ENCODE measurements at regions not wholly inside any gene's neighbourhood (a gene's known extent, or its start where the extent isn't known, plus 50 kb on each side); places are given as distances from the start of the nearest gene placed in this dataset.

DNA sequence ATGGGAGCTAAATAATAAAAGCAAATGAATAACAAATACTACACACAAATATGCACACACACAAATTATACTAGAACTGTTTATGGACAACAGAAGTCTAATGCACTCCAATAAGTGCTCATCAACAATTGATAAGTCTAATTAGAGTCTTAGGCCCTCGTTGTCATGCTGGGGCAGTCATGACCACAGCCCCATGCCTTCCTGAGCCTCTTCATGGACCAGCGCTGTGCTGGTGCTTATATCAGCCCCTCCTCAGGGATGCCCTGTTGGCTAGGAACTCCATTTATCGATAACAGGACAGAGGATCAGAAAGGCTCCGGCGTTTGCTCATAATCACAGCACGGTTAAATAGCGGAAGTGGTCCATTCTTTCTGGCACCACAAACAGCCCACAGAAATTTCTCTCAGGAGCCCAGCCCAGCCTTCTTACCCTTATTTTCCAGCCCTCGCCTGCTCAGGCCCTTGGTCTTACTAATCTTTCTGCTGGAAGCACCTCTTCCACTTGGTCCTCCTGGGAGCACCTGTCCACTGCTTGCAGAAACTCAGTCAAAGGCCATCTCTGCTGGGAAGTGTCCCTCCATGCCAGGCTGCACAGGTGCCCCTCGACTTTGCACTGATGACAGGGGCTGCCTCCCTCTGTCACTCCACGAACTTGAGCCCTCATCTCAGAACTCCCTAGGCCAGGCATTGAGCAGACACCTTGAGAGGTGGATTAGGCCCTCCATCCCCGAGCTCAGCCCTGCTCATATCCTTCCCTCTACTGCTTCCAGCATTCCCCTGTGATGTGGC, 500.2 kb upstream of the HS6ST1 start:
- H3K36me3 Mint-ChIP-seq (ENCODE audit: low read depth), result no peaks in the 10 kb centered on the region
- no peak overlapping the region for H3K27ac Mint-ChIP-seq
- intact Hi-C loops (cut with micrococcal nuclease), result no loop called here
- no peaks in the 10 kb centered on the region for H3K9me3 Mint-ChIP-seq
- no peaks in the 10 kb centered on the region for H3K4me1 Mint-ChIP-seq
- no peaks in the 10 kb centered on the region for H3K27me3 Mint-ChIP-seq
- DNase-seq, result no peak
- no peak overlapping the region for H3K4me3 Mint-ChIP-seq

- intact Hi-C loops (cut with micrococcal nuclease), result no loop called here
- Mint-ChIP-seq H3K27ac (no peak overlapping the region), H3K4me1 (no peaks in the 10 kb centered on the region), H3K36me3 (ENCODE audit: low read depth) (no peaks in the 10 kb centered on the region), H3K27me3 (no peaks in the 10 kb centered on the region), H3K9me3 (peaks cover 5% of the 10 kb centered on the region), H3K4me3 (no peak overlapping the region)
- no peak for DNase-seq
These were observed 501.8 kb upstream of the HS6ST1 start for GRCh38 chr2:128820452-128820851.

DNA sequence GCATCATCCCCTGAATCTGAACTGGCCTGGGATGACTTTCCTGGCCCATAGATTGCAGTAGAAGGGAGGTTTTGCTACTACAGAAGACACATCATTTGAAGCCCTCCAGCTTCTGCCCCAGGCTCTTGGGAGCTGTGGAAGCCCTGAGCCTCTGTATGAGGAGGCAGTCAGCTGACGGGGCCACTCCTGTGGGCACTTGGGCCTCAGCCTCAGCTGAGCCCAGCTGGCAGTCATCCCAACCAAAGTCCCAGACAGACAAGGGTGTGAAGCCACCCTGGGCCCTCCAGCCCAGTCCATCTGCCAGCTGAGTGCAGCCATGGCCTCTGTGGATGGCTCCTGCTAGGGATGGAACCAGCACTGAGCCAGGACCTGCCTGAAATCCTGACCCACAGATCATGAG, 502.3 kb upstream of the HS6ST1 start:
- DNase-seq, result no peak
- Mint-ChIP-seq H3K36me3 (ENCODE audit: low read depth) (no peaks in the 10 kb centered on the region), H3K4me1 (no peaks in the 10 kb centered on the region), H3K4me3 (no peak overlapping the region), H3K27me3 (no peaks in the 10 kb centered on the region), H3K9me3 (peaks cover 5% of the 10 kb centered on the region), H3K27ac (no peak overlapping the region)
- intact Hi-C loops (cut with micrococcal nuclease), result no loop called here

DNA sequence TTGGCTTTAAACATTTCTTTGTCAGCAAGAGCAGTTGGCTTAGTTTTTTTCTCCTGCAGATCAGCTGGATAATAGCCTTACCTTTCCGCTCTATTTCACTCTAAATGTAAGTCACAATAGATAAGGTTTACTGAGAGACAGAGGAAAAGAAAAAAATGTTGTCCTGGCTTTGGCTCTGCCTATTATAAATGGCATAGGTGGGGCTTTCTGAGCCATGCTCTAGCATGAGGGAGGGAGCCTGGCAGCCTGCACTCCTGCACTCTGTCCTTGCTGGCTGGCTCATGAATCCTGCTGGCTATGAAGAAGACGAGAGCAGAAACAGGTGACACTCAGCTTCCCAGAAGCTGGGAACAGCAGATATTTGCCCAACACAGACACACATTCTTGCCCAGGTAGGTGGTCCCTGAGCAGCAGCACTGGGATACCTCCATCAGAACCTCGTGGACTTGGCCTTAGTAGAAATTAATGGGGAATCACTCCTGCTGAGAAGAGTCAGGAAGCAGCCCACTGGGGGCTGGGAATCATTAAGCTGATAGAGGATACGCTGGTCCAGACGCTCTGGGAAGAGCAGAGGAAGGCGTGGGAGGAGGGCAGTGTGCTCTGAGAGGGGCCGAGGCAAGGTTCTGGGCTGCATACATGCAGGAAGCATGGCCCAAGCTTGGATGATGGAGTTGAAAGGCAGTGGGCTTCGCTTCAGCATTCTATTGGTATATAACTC, 514.4 kb upstream of the HS6ST1 start:
- Mint-ChIP-seq H3K27ac (no peak overlapping the region), H3K36me3 (ENCODE audit: low read depth) (no peaks in the 10 kb centered on the region), H3K4me3 (no peak overlapping the region), H3K9me3 (no peaks in the 10 kb centered on the region), H3K27me3 (no peaks in the 10 kb centered on the region), H3K4me1 (no peaks in the 10 kb centered on the region)
- intact Hi-C loops (cut with micrococcal nuclease), result no loop called here
- peak; percentile 2 for DNase-seq

DNA sequence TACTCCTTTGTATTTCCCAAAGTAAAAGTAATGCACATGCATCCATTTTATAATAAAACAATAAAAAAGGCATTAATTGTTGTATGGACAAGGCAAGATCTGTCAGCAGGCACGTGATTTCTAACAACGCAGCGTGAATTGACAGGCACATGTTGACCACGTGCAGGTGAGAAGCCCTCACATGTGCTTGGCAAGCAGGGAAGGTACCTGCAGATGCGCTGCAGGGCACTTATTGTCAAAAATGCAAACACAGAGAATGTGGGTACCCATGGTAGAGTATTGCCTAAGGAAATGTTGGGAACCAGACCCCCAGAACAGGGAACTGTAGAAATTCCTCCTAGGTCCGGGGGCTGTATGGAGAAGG, 515.0 kb upstream of the HS6ST1 start:
- no peaks in the 10 kb centered on the region for H3K4me1 Mint-ChIP-seq
- no peak for DNase-seq
- intact Hi-C loops (cut with micrococcal nuclease), result no loop called here
- H3K27me3 Mint-ChIP-seq, result no peaks in the 10 kb centered on the region
- no peaks in the 10 kb centered on the region for H3K36me3 Mint-ChIP-seq (ENCODE audit: low read depth)
- no peak overlapping the region for H3K4me3 Mint-ChIP-seq
- no peaks in the 10 kb centered on the region for H3K9me3 Mint-ChIP-seq
- H3K27ac Mint-ChIP-seq, result no peak overlapping the region

DNA sequence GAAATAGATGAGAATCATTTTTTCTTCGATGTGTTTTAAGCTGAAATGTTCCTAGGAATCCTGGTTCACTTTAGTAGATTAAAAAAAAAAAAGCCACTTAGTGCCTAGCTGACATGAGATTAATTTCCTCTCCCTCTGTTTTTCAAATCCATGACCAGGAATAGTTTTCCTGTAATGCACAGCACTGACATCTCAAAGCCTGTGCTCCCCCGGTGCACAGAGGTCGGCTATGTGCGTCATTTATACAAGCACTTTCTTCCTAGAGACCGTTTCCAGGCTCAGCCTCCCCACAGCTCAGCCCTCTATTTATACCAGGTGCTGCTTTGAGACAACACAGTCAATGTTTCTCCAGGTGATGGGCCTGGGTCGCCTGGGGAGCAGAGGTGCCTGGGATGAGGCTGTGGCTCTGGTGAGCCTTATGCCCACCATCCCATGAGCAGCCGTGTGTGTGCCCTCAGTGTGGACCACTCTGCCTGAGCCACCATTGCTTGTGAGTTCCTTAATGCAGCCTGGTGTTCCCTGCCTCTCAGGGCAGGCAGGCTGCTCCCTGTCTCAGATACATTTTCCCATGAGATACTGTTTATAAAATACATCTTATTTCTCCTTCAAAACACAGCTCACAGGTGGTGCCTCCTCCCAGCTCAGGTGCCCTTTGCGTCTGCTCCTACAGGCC, 515.7 kb upstream of the HS6ST1 start:
- no peaks in the 10 kb centered on the region for H3K4me1 Mint-ChIP-seq
- H3K27me3 Mint-ChIP-seq, result no peaks in the 10 kb centered on the region
- DNase-seq, result peak; percentile 38
- no peaks in the 10 kb centered on the region for H3K36me3 Mint-ChIP-seq (ENCODE audit: low read depth)
- intact Hi-C loops (cut with micrococcal nuclease), result no loop called here
- no peaks in the 10 kb centered on the region for H3K9me3 Mint-ChIP-seq
- H3K4me3 Mint-ChIP-seq, result no peak overlapping the region
- H3K27ac Mint-ChIP-seq, result no peak overlapping the region

GRCh38 chr2:128834880-128835252, 516.2 kb upstream of the HS6ST1 start:
- Mint-ChIP-seq H3K9me3 (no peaks in the 10 kb centered on the region), H3K36me3 (ENCODE audit: low read depth) (no peaks in the 10 kb centered on the region), H3K27ac (no peak overlapping the region), H3K4me3 (no peak overlapping the region), H3K27me3 (no peaks in the 10 kb centered on the region), H3K4me1 (no peaks in the 10 kb centered on the region)
- DNase-seq, result no peak
- intact Hi-C loops (cut with micrococcal nuclease), result no loop called here

DNA sequence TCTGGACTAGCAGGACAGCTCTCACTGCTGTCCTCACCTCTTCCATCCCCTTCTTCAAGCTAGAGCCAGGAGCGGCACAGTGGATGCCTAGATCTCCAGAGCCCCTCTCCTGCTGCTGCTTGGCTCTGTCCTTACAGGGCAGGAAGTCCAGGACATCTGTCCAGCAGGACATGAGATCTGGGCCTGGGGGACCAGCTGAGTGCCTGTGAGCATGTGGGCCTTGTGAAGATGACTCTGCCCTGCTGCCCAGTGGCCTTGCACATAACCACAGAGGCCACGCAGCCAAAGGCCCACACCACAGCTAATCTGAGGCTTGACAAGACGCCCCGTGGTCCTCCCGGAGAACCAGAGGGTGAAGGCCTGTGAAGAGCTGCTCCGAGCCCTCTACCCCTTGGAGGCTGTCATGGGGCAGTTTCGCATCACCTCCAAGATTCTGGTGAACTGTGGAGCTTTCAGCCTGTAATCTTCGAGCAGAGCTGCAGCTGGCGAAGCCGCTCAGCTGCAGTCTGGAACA, 516.7 kb upstream of the HS6ST1 start:
- H3K27me3 Mint-ChIP-seq, result no peaks in the 10 kb centered on the region
- no peak overlapping the region for H3K4me3 Mint-ChIP-seq
- H3K9me3 Mint-ChIP-seq, result no peaks in the 10 kb centered on the region
- peak; percentile 34 for DNase-seq
- no peak overlapping the region for H3K27ac Mint-ChIP-seq
- intact Hi-C loops (cut with micrococcal nuclease), result no loop called here
- no peaks in the 10 kb centered on the region for H3K36me3 Mint-ChIP-seq (ENCODE audit: low read depth)
- no peaks in the 10 kb centered on the region for H3K4me1 Mint-ChIP-seq

DNA sequence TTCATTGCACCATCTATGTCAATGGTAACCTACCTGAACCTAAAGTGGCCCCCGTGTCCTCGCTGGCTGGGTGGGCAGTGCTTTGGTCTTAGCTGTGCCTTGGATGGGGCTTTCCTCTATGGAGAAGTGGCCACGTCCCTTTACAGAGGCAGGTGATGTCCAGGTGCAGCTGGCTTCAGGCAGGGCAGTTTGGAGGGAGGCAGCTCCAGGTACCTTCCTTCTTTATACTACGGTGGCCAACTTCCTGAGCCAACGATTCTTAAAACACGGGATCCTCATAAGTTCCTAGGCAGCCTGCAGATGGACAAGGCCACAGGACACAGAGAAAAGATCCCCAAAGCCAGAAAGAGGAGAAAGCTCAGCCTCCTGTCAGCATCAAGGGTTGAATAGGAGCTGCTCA, 517.3 kb upstream of the HS6ST1 start:
- Mint-ChIP-seq H3K36me3 (ENCODE audit: low read depth) (no peaks in the 10 kb centered on the region), H3K27me3 (no peaks in the 10 kb centered on the region), H3K4me3 (no peak overlapping the region), H3K4me1 (no peaks in the 10 kb centered on the region), H3K9me3 (no peaks in the 10 kb centered on the region), H3K27ac (no peak overlapping the region)
- peak; percentile 41 for DNase-seq
- intact Hi-C loops (cut with micrococcal nuclease), result no loop called here

GRCh38 chr2:128836559-128837100, 518.0 kb upstream of the HS6ST1 start:
- Mint-ChIP-seq H3K9me3 (no peaks in the 10 kb centered on the region), H3K36me3 (ENCODE audit: low read depth) (no peaks in the 10 kb centered on the region), H3K4me3 (no peak overlapping the region), H3K27ac (no peak overlapping the region), H3K4me1 (no peaks in the 10 kb centered on the region), H3K27me3 (peaks cover 2% of the 10 kb centered on the region)
- peak; percentile 26 for DNase-seq
- intact Hi-C loops (cut with micrococcal nuclease), result no loop called here

DNA sequence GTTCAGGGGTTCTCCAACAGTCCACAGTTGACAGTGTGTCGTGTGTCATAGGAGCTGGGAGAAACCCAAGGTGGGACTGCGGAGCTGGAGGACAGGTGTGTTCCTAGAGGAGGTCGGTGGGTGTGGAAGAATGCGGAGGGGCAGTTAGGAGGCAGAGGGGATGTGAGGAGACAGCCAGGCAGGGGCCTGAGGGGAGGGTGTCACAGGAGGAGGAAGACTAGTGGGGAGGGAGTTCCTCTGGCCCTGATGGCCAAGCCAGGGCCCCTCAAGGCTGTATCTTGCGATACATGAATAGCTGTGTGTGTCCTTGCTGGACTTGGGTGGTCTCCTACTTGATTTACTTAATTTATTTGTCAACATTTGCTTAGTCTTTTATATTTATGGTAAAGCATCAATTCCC, 519.6 kb upstream of the HS6ST1 start:
- DNase-seq, result no peak
- Mint-ChIP-seq H3K27ac (no peak overlapping the region), H3K4me1 (no peaks in the 10 kb centered on the region), H3K9me3 (no peaks in the 10 kb centered on the region), H3K36me3 (ENCODE audit: low read depth) (no peaks in the 10 kb centered on the region), H3K27me3 (peaks cover 2% of the 10 kb centered on the region), H3K4me3 (no peak overlapping the region)
- intact Hi-C loops (cut with micrococcal nuclease), result no loop called here

DNA sequence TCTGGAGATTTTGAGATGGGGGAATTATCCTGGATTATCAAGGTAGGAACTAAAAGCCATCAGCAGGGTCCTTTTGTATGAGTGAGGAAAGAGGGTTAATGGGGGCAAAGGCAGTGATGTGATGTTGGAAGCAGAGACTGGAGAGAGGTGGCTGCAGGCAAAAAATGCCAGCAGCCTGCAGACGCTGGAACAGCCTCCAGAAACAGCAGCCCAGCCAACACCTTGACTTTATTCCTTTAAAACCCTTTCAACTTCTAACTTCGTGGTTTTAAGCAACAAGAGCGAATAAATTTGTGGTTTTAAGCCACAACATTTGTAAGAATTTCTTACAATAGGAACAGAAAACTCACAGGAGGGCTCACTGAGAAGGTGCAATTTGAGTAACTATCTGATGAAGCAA, 523.1 kb upstream of the HS6ST1 start:
- DNase-seq, result no peak
- Mint-ChIP-seq H3K9me3 (no peaks in the 10 kb centered on the region), H3K36me3 (ENCODE audit: low read depth) (no peaks in the 10 kb centered on the region), H3K27me3 (peaks cover 2% of the 10 kb centered on the region), H3K27ac (no peak overlapping the region), H3K4me3 (no peak overlapping the region), H3K4me1 (no peaks in the 10 kb centered on the region)
- intact Hi-C loops (cut with micrococcal nuclease), result no loop called here

DNA sequence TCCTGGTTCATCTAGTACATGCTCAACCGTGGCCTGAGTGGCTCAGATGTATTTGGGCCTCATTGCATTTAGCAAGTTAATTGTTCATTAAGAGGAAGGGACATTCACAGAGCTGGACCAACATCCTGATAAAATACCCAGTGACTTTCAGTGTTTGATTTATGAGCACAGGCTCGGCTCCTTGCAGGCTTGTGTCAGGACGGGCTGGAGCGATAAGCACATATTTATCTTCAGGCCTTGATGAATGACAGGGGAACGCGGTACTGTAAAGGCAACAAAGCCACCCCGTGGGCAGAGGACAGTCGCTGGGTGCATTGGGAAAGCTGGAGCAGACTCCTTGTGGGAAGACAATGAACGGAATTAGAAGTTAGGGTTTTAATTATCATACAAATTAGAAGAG, 548.6 kb upstream of the HS6ST1 start:
- Mint-ChIP-seq H3K36me3 (ENCODE audit: low read depth) (no peaks in the 10 kb centered on the region), H3K4me3 (no peak overlapping the region), H3K9me3 (no peaks in the 10 kb centered on the region), H3K27ac (no peak overlapping the region), H3K4me1 (no peaks in the 10 kb centered on the region), H3K27me3 (no peaks in the 10 kb centered on the region)
- DNase-seq, result no peak
- intact Hi-C loops (cut with micrococcal nuclease), result no loop called here
